AG04449 (cell line): ENCODE measurements at regions not wholly inside any gene's neighbourhood (a gene's known extent, or its start where the extent isn't known, plus 50 kb on each side); places are given as distances from the start of the nearest gene placed in this dataset.
A peak's percentile ranks its signal among the peaks of the same experiment; 100 is the strongest.

Experiments
- CTCF ChIA-PET: fragments of 350-600 bp; formaldehyde crosslinking; extraction: SDS; loops from one replicate; lab custom pipeline; 2021; ENCODE audit warnings: antibody characterized with exemption; lab: Yijun Ruan, JAX
- POLR2A ChIA-PET: fragments of 400-600, 350-600 bp; formaldehyde crosslinking; extraction: SDS; loops from one replicate; lab custom pipeline; 2020; ENCODE audit warnings: antibody characterized with exemption, inconsistent platforms; lab: Yijun Ruan, JAX
- DNase-seq: peaks from one replicate; pipeline ENCODE4 v3.0.0-alpha.2; 2010; ENCODE audit warnings: low read depth, low spot score
- H3K4me3 ChIP-seq: 2 replicates; pipeline ENCODE4 v1.5.1; 2011; ENCODE audit warnings: low read depth, mild to moderate bottlenecking, control low read depth, low read length
- CTCF ChIP-seq: IDR thresholded peaks from one replicate; pipeline ENCODE4 v1.5.1; 2011; ENCODE audit warnings: mild to moderate bottlenecking, moderate library complexity, low read length, control low read depth, inconsistent platforms; ENCODE audit not compliant: insufficient read depth; ENCODE audit errors: missing control alignments

GRCh38 chr2:191567206-191567605 lies 110.7 kb upstream of the NABP1 start:
- ChIA-PET POLR2A (interaction anchor here (1.0 to 1.6 kb wide), 4 partner anchors 113 to 129 kb away, joined by 3 to 4 read pairs (median 4); no protein-coding TSS in a partner anchor), CTCF (interaction anchor here (0.6 to 5.9 kb wide), 47 partner anchors 7 to 616 kb away, joined by 3 to 66 read pairs (median 5); partner anchors contain the start of gene NABP1)
- no peak for TF ChIP-seq CTCF
- no peak for DNase-seq
- H3K4me3 ChIP-seq, result no peak overlapping the region

GRCh38 chr2:191569025-191569424 lies 108.9 kb upstream of the NABP1 start:
- POLR2A ChIA-PET, result interaction anchor here (1.0 to 1.6 kb wide), 2 partner anchors 108 to 110 kb away, joined by 4 to 8 read pairs; partner anchors contain the start of gene NABP1

GRCh38 chr2:191571163-191571769 lies 106.7 kb upstream of the NABP1 start:
- no peak overlapping the region for H3K4me3 ChIP-seq
- DNase-seq, result no peak
- POLR2A ChIA-PET, result interaction anchor here (0.6 to 1.9 kb wide), 3 partner anchors 106 to 125 kb away, joined by 3 to 16 read pairs (median 4); partner anchors contain the start of gene NABP1
- CTCF ChIA-PET, result interaction anchor here (0.6 to 1.8 kb wide), 12 partner anchors 10 to 591 kb away, joined by 3 to 9 read pairs (median 5); no protein-coding TSS in a partner anchor
- TF ChIP-seq CTCF, result peak; percentile 52

More at GRCh38 chr2:191569025-191569424, 108.9 kb upstream of the NABP1 start:
- no peak overlapping the region for H3K4me3 ChIP-seq
- CTCF ChIA-PET, result interaction anchor here (0.8 to 5.9 kb wide), 19 partner anchors 8 to 594 kb away, joined by 3 to 66 read pairs (median 4); no protein-coding TSS in a partner anchor
- no peak for DNase-seq
- TF ChIP-seq CTCF, result peak; percentile 3

GRCh38 chr2:191572319-191572718 lies 105.6 kb upstream of the NABP1 start:
- POLR2A ChIA-PET, result interaction anchor here (1.9 kb wide), 1 partner anchor 105 kb away, joined by 16 read pairs; the partner anchor contains the start of gene NABP1

GRCh38 chr2:191573216-191573615 lies 104.7 kb upstream of the NABP1 start:
- DNase-seq, result no peak
- CTCF ChIA-PET, result interaction anchor here (0.9 to 2.3 kb wide), 8 partner anchors 7 to 125 kb away, joined by 3 to 13 read pairs (median 5); no protein-coding TSS in a partner anchor
- no peak overlapping the region for H3K4me3 ChIP-seq
- POLR2A ChIA-PET, result interaction anchor here (0.6 to 1.1 kb wide), 2 partner anchors 112 to 116 kb away, joined by 3 read pairs; no protein-coding TSS in a partner anchor
- TF ChIP-seq CTCF, result no peak

More at GRCh38 chr2:191572319-191572718, 105.6 kb upstream of the NABP1 start:
- no peak for DNase-seq
- no peak overlapping the region for H3K4me3 ChIP-seq
- CTCF ChIA-PET, result interaction anchor here (0.9 to 2.0 kb wide), 14 partner anchors 8 to 590 kb away, joined by 3 to 13 read pairs (median 4); no protein-coding TSS in a partner anchor
- TF ChIP-seq CTCF, result no peak

GRCh38 chr2:191574232-191574631 lies 103.7 kb upstream of the NABP1 start:
- no peak for DNase-seq
- ChIA-PET CTCF (interaction anchor here (1.0 to 2.3 kb wide), 7 partner anchors 8 to 124 kb away, joined by 3 to 13 read pairs (median 5); no protein-coding TSS in a partner anchor), POLR2A (interaction anchor here (0.6 kb wide), 1 partner anchor 581 kb away, joined by 3 read pairs; no protein-coding TSS in a partner anchor)
- no peak for TF ChIP-seq CTCF
- H3K4me3 ChIP-seq, result no peak overlapping the region
